ENCODE measurements at regions not wholly inside any gene's neighbourhood (a gene's known extent, or its start where the extent isn't known, plus 50 kb on each side); places are given as distances from the start of the nearest gene placed in this dataset.
"Not testable (repeated sequence)": the region's sequence is repeated elsewhere in the genome, so short reads cannot be mapped to it uniquely, and the experiment has no call there.

- DNase-seq, result no peak
Measured at GRCh38 chr11:109677231-109677630, 255.2 kb downstream of the C11orf87 start.

- DNase-seq, result no peak
Measured at GRCh38 chr11:109677876-109678275, 255.9 kb downstream of the C11orf87 start.

DNA sequence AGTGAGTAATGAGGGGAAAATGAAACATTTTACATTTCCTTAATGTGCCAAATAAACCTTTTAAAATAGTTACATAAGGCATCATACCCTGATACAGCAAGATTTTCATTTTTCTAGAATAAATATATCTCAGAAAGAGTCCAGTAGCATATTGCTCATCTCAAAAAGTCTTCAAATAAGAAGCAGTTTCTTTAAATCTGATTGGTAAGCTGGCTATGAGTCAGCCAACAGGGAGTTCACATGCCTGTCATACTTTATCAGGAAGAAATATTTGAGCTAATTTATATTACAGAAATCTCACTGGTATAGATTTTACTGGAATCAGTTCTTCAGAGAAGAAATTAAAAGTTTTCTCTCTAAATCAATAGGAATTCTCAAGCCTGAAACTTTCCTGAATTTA is 258.1 kb downstream of the C11orf87 start:
- no peak for DNase-seq

GRCh38 chr11:109682788-109683187 is 260.8 kb downstream of the C11orf87 start:
- DNase-seq, result not testable (repeated sequence)

DNA sequence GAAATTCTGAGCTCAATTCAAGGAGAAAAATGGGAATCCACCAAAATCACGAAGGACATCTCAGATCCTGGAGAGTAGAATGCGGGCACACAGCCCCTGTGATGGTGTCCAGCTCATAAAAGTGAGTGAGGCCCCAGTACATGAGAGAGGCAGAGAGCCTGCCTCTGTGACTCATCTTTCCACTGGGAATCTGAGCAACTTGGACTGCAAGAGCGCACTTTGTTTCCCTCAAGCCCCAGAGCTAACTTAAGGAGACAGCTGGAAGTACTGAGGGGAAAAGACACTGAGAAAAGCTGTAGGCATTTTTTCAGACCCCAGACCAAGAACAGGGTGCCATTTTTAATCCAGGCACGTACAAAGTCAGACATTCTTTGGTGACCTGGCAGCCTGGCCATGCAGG is 273.7 kb downstream of the C11orf87 start:
- no peak for DNase-seq

GRCh38 chr11:109696191-109696897 is 274.4 kb downstream of the C11orf87 start:
- DNase-seq, result no peak

DNA sequence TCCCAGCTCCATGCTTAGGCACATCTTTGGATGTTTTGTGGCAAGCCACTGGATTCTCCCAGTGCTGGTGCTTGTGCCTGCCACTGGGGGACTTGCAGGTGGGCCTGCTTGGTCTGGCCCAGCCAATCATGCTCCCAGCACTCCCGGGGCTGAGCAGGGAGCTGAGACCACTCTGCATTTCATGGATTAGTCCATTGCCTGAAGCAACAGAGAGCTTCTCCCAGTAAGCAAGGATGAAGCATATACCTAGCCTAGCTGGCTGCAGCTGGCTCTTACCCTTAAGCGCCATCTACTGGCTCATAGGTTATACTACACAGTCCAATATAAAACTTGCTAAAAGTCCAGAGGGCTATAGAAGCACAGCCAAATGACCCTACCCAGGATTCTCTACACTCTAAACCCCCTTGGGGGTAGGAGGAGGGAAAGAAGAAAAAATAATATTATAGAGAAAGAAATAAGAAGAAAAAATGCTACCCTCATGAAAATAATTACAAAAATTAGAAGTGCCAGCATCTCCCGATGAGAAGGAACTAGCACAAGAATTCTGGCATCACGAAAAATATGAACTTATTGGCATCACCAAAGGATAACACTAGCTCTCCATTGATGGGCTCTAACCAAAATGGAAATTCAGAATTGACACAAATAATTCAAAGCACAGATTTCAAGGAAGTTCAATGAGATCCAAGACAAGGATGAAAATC is 275.3 kb downstream of the C11orf87 start:
- no peak for DNase-seq

GRCh38 chr11:109698237-109698636 is 276.2 kb downstream of the C11orf87 start:
- no peak for DNase-seq

GRCh38 chr11:109704432-109704831 is 282.4 kb downstream of the C11orf87 start:
- DNase-seq, result no peak

DNA sequence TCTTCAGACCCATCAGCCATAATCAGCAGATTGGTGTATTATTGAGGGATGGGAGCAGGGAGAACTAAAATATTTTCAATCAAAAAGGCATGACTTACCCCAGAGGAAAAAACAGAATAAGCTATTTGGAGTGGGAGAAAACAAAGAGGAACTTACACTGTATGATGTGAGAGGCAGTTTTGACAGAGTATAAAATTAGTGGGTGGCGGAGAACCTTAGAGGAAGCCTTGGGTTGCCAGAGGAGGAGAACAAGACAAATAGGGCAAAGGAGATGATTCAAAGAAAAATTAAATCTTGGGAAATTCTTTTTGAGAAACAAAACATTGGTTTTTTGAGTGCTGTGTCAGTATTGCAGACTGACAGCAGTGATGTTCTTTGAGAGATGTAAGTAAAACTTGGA is 285.0 kb downstream of the C11orf87 start:
- no peak for DNase-seq

DNA sequence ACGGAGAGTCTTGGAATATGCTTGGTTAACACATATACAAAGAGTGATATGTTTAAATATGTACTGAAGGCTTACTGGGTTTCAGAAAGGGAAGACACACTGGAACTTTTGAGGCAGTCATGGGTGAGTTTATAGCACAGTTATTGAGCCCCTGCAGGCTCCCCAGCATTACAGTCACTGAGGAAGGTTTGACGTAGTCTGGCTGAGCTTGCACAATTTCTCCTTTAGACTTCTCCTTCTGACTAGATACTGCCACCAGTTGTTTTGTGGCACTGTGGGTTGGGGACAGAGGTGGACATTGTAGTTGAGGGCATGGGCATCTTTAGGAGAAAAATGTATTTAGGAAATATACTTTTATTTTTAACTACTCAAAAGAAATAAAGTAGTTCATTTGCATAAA is 285.4 kb downstream of the C11orf87 start:
- no peak for DNase-seq

DNA sequence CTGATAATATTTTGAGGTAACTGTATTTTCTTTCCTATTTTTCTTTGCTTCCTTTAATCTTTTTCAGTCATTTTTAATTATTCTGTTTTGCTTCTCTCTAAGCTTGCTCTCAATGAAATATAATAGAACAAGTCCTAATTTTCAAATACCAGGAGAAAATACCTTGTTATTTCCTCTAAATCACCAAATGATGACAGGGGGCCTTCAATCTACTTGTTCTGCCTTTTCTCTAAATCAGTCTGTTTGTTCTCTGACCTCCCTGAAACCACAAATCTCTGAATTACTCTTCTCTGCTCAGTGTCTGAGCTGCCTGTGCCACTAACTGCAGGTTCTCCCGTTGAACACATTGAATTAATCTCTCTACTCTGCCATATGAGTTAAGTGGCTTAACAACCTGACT is 286.2 kb downstream of the C11orf87 start:
- no peak for DNase-seq

DNA sequence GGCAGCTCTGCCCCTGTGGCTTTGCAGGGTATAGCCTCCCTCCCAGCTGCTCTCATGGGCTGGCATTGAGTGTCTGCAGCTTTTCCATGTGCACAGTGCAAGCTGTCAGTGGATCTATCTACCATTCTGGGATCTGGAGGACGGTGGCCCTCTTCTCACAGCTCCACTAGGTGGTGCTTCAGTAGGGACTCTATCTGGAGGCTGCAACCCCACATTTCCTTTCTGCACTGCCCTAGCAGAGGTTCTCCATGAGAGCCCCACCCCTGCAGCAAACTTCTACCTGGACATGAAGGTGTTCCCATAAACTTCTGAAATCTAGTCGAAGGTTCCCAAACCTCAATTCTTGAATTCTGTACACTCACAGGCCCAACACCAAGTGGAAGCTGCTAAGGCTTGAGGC is 292.5 kb downstream of the C11orf87 start:
- not testable (repeated sequence) for DNase-seq

DNA sequence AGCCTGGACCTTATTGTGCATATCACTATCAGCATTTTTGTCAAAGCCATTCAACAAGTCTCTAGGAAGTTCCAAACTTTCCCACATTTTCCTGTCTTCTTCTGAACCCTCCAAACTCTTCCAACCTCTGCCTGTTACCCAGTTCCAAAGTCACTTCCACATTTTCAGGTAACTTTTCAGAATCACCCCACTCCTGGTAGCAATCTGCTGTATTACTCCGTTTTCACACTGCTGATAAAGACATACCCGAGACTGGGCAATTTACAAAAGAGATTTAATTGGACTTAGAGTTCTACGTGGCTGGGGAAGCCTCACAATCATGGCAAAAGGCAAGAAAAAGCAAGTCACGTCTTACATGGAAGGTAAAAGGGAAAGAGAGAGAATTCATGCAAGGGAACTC is 293.4 kb downstream of the C11orf87 start:
- DNase-seq, result not testable (repeated sequence)

DNA sequence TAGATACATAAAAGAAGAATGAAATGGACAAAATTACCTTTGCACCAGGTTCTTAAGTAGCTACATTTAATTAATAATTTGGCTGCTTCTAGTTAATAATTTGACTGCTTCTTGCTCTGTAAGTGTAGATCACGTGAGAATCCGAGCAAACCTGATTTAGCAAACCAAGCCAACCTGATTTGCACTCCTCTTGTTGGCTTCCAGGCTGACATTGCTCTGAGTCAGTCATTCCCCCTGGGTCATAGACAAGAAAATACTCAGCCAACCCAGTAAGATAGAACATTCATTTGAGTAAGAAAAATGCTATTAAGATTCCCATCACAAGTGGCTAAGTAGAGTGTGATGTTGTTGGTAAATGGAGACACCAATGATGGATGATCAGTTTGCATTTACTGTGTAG is 304.1 kb downstream of the C11orf87 start:
- no peak for DNase-seq

GRCh38 chr11:109728056-109728455 is 306.1 kb downstream of the C11orf87 start:
- no peak for DNase-seq

DNA sequence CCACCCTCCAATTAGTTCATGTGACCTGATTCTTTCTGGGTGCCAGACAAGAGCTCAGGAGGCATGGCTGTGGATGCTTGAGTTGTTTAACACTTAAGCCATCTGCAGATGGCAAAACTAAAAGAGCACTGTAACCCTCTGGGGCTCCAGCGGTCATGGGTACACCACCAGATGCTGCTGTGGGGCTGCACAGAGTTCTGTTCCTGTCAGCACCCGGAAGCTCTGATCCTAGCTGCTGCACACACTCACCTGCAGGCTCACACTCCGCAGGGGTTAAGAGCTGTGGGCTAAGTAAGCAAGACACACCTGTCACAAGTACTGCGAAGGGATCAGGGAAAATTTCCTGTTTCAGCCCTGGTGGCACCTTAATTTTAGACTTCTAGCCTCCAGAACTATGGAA is 307.8 kb downstream of the C11orf87 start:
- DNase-seq, result no peak

GRCh38 chr11:109730669-109731068 is 308.7 kb downstream of the C11orf87 start:
- DNase-seq, result no peak

- DNase-seq, result no peak
Measured at GRCh38 chr11:109731451-109731850, 309.5 kb downstream of the C11orf87 start.

- DNase-seq, result no peak
Measured at GRCh38 chr11:109733245-109733644, 311.3 kb downstream of the C11orf87 start.

DNA sequence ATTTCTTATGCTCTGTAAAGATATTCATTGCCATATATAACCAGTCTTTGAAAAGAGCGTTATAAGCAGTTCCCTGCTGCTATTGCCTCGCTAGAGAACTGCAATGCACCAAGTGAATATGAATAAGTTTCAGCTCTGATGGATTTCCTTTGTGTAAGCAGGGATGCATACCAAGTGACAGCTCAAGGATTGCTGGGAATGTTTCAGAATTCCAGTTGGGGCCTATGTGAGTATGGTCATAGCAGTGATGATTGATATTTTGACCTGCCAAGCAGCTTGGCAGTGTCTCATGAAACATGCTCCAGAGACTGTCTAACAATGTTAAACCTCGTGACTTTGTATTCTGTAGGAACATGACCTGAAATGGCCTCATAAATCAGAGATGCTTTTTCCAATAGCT is 312.6 kb downstream of the C11orf87 start:
- DNase-seq, result no peak

- no peak for DNase-seq
Measured at GRCh38 chr11:109735128-109735527, 313.1 kb downstream of the C11orf87 start.

- no peak for DNase-seq
Measured at GRCh38 chr11:109739379-109739778, 317.4 kb downstream of the C11orf87 start.
